Endothelial cell (in vitro differentiated cells): ENCODE measurements at regions not wholly inside any gene's neighbourhood (a gene's known extent, or its start where the extent isn't known, plus 50 kb on each side); places are given as distances from the start of the nearest gene placed in this dataset.
A peak's percentile ranks its signal among the peaks of the same experiment; 100 is the strongest.

Source experiments
- DNase-seq: peaks from one replicate; pipeline ENCODE4 v3.0.0; 2021; ENCODE audit warnings: low spot score
- H3K27ac Mint-ChIP-seq: one replicate; pipeline ENCODE4 v1.8.0; 2021; ENCODE audit warnings: mixed read lengths, inconsistent platforms; ENCODE audit not compliant: unreplicated experiment
- H3K27me3 Mint-ChIP-seq: one replicate; pipeline ENCODE4 v1.8.0; 2021; ENCODE audit warnings: mild to moderate bottlenecking, moderate library complexity, mixed read lengths, inconsistent platforms; ENCODE audit not compliant: unreplicated experiment
- H3K36me3 Mint-ChIP-seq: one replicate; pipeline ENCODE4 v1.8.0; 2021; ENCODE audit warnings: mild to moderate bottlenecking, low read depth, mixed read lengths, inconsistent platforms; ENCODE audit not compliant: unreplicated experiment
- H3K4me1 Mint-ChIP-seq: one replicate; pipeline ENCODE4 v1.8.0; 2021; ENCODE audit warnings: mild to moderate bottlenecking, mixed read lengths, inconsistent platforms; ENCODE audit not compliant: unreplicated experiment
- H3K4me3 Mint-ChIP-seq: one replicate; pipeline ENCODE4 v1.8.0; 2021; ENCODE audit warnings: mild to moderate bottlenecking, mixed read lengths, inconsistent platforms; ENCODE audit not compliant: unreplicated experiment
- H3K9me3 Mint-ChIP-seq: one replicate; pipeline ENCODE4 v1.8.0; 2021; ENCODE audit warnings: mixed read lengths, inconsistent platforms; ENCODE audit not compliant: unreplicated experiment
- CTCF ChIP-seq: fragments of 200-600 bp; sonication (generic); IDR thresholded peaks from one replicate; pipeline ENCODE4 v1.5.0; 2021; ENCODE audit warnings: antibody characterized with exemption; ENCODE audit not compliant: unreplicated experiment

GRCh38 chr15:29631076-29632070 lies 190.9 kb downstream of the TJP1 start:
- Mint-ChIP-seq H3K4me3 (no peak overlapping the region), H3K36me3 (no peaks in the 10 kb centered on the region), H3K27me3 (no peaks in the 10 kb centered on the region), H3K4me1 (no peaks in the 10 kb centered on the region), H3K9me3 (no peaks in the 10 kb centered on the region), H3K27ac (no peak overlapping the region)
- DNase-seq: no peak
- TF ChIP-seq CTCF: no peak

GRCh38 chr15:29624271-29624670 lies 198.0 kb downstream of the TJP1 start:
- H3K9me3 Mint-ChIP-seq: no peaks in the 10 kb centered on the region
- no peak overlapping the region for H3K4me3 Mint-ChIP-seq
- no peaks in the 10 kb centered on the region for H3K4me1 Mint-ChIP-seq
- TF ChIP-seq CTCF: no peak
- no peaks in the 10 kb centered on the region for H3K27me3 Mint-ChIP-seq
- H3K27ac Mint-ChIP-seq: no peak overlapping the region
- H3K36me3 Mint-ChIP-seq: no peaks in the 10 kb centered on the region
- DNase-seq: no peak

- DNase-seq: no peak
- Mint-ChIP-seq H3K4me1 (no peaks in the 10 kb centered on the region), H3K4me3 (no peak overlapping the region), H3K27me3 (peaks cover 3% of the 10 kb centered on the region), H3K27ac (no peak overlapping the region), H3K36me3 (no peaks in the 10 kb centered on the region), H3K9me3 (no peaks in the 10 kb centered on the region)
- TF ChIP-seq CTCF: peak; percentile 25
Observed at GRCh38 chr15:29623116-29623639, 199.1 kb downstream of the TJP1 start.

- Mint-ChIP-seq H3K4me3 (no peak overlapping the region), H3K9me3 (no peaks in the 10 kb centered on the region), H3K27ac (no peak overlapping the region), H3K4me1 (no peaks in the 10 kb centered on the region), H3K36me3 (no peaks in the 10 kb centered on the region), H3K27me3 (peaks cover 3% of the 10 kb centered on the region)
- no peak for DNase-seq
- no peak for TF ChIP-seq CTCF
Observed at GRCh38 chr15:29622637-29623036, 199.6 kb downstream of the TJP1 start.

- Mint-ChIP-seq H3K27me3 (peaks cover 3% of the 10 kb centered on the region), H3K9me3 (no peaks in the 10 kb centered on the region), H3K36me3 (no peaks in the 10 kb centered on the region), H3K4me1 (no peaks in the 10 kb centered on the region), H3K27ac (no peak overlapping the region), H3K4me3 (no peak overlapping the region)
- no peak for DNase-seq
- no peak for TF ChIP-seq CTCF
Observed at GRCh38 chr15:29621616-29622015, 200.7 kb downstream of the TJP1 start.
